ENCODE measurements at regions not wholly inside any gene's neighbourhood (a gene's known extent, or its start where the extent isn't known, plus 50 kb on each side); places are given as distances from the start of the nearest gene placed in this dataset.
"Not testable (repeated sequence)": the region's sequence is repeated elsewhere in the genome, so short reads cannot be mapped to it uniquely, and the experiment has no call there.

- DNase-seq (ENCODE audit: low read depth): no peak
Measured at GRCh38 chr3:88408935-88409334, 259.2 kb downstream of the C3orf38 start.

GRCh38 chr3:88410259-88410658 is 260.5 kb downstream of the C3orf38 start:
- no peak for DNase-seq (ENCODE audit: low read depth)

DNA sequence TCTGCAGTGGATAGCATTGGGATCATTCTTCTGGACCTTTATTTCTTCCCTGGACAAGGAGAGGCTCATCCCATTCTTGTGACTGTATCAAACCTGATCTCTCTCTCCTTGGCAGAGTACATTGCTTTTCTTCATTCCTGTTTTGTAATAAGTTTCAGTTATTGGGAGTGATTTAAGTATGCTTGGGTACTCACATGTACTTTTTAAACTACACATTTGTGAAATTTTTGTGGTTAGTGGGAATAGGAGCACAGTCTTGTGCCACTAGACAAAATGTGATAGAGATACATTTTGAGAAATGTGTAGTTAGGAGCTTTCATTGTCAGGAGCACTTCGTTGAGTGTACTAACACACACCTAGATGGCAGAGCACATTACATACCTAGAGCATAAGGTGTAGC is 262.6 kb downstream of the C3orf38 start:
- no peak for DNase-seq (ENCODE audit: low read depth)

DNA sequence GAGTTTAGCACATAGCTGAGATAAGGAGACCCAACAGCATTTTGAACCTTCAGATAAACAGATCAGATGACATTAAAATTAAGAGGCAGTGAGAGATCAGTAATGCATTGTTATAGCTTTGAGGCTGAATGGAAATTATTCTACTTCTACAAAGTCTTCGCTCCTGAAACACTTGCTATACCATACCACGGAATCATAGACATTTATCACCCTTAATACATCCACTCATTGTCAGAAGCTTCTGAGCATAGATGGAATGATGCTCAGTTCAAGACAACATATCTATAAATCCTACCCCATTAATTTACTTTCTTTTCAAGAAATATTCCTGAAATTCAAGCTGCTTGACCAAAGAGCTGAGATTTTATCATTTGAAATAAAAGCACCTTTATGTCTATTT is 266.7 kb downstream of the C3orf38 start:
- DNase-seq (ENCODE audit: low read depth): no peak

DNA sequence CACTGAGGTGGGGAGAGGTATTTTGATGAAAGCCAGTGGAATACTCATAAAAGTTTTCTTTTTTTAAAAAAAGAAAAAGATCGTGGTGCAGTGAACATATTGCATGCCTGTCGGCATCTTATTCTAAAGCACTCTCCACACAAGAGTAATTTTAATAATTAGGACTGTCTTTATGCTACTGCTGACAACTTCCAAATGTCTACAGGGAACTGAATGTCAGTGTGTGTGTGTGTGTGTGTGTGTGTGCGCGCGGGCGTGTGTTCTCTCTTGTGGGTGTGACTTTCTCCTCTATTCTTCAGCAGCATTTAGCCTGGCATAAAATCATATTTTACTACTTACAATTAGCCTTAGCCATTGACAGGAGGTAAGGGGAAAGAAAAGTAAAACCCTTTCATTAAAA is 268.5 kb downstream of the C3orf38 start:
- no peak for DNase-seq (ENCODE audit: low read depth)

- no peak for DNase-seq (ENCODE audit: low read depth)
Measured at GRCh38 chr3:88433568-88433967, 283.8 kb downstream of the C3orf38 start.

GRCh38 chr3:88434001-88434400 is 284.2 kb downstream of the C3orf38 start:
- DNase-seq (ENCODE audit: low read depth): no peak

DNA sequence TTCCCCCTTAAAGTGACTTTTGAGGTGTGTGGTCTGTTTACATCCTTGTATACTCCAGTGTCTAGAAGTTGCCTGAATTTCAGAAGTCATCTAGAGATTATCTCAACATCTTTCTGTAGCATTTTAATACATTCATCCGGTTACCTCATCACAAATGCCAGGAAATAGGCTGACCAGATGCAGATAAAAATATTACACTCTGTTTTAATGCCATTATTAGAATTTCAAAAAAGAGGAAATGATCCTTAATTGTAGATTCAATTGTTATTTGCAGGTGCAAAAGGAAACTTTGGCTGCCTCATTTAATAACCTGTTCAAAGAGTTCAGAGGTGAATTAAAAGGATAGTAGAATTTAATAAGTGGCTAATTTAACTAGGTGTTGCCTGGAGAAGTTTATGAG is 290.9 kb downstream of the C3orf38 start:
- DNase-seq (ENCODE audit: low read depth): no peak

- DNase-seq (ENCODE audit: low read depth): no peak
Measured at GRCh38 chr3:88443066-88443465, 293.3 kb downstream of the C3orf38 start.

GRCh38 chr3:88444251-88444650 is 294.5 kb downstream of the C3orf38 start:
- DNase-seq (ENCODE audit: low read depth): no peak

GRCh38 chr3:88452228-88452627 is 302.5 kb downstream of the C3orf38 start:
- no peak for DNase-seq (ENCODE audit: low read depth)

DNA sequence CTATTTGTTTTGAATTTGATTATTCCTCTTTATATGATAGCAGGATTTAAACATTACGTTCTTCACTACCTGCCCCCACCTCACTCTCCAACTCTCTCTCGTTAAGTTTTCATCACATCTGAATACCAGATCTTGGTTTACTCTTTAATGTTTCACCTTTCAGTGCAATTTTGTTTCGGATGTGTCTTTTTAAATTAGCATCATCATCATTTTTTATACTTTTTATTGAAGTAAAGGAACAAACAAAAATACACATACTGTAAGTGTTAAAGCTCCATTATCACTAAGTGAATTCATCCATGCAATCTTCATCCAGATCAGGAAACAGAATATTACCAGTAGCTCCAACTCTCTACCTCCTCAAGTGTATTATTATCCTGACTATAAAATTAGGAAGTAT is 310.6 kb downstream of the C3orf38 start:
- no peak for DNase-seq (ENCODE audit: low read depth)

DNA sequence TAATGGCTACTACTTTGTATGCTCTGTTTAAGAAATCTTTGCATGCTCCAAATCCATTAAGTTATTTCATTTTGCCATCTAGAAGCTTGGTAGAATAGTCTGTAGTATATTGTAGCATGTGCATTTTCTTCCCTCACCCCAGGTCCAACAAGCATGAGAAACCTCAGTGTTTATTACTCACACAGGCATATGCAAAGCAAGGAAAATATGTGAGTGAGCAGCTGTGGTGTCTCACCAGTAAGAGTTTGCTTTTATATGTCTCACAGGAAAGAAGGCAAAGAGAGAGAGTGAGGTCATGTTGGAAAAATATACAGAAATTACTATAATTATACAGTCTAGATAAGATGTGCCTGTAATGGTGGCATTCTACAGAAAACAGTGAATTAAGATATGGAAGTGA is 312.5 kb downstream of the C3orf38 start:
- no peak for DNase-seq (ENCODE audit: low read depth)

- DNase-seq (ENCODE audit: low read depth): no peak
Measured at GRCh38 chr3:88467191-88467590, 317.4 kb downstream of the C3orf38 start.

DNA sequence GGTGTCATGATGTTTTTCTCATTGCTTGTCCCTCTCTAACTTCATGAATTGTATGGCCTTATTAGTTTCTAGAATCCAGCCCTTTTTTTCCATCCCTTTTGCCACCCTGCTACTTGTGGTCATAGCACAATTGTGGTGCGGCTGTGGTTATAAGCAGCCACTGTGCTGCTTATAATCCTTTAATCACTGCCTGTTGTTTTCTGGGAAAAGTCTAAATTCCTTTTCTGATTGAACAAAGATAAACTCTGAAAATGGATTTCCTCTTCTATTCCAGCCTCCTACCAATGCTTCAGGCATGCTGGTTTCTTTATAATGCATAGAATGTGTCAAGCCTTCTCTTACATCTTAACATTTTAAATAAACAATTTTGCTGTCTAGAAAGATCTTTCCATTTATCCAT is 319.5 kb downstream of the C3orf38 start:
- no peak for DNase-seq (ENCODE audit: low read depth)

GRCh38 chr3:88478460-88478859 is 328.7 kb downstream of the C3orf38 start:
- no peak for DNase-seq (ENCODE audit: low read depth)

GRCh38 chr3:88480822-88481221 is 331.1 kb downstream of the C3orf38 start:
- no peak for DNase-seq (ENCODE audit: low read depth)

DNA sequence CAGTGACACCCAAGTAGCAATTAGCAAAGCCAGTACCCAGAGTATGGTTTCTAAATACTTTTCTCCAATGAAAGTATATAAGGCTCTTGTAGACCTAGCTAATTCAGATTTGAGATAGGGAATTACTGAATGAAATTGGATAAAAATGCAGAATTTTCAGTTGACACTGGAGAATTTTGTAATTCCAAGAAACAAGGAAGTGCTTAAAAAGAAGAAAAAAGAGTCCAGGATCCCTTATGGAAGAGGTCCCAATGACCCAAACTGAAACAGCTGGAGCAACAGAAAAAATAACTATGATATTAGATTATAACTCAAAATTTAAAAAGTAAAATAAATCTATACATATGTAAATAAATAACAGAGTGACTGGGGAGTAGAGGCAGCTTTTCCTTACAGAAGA is 335.2 kb downstream of the C3orf38 start:
- no peak for DNase-seq (ENCODE audit: low read depth)

GRCh38 chr3:88508818-88509217 is 359.1 kb downstream of the C3orf38 start:
- DNase-seq (ENCODE audit: low read depth): not testable (repeated sequence)

GRCh38 chr3:88509582-88509981 is 359.8 kb downstream of the C3orf38 start:
- no peak for DNase-seq (ENCODE audit: low read depth)

DNA sequence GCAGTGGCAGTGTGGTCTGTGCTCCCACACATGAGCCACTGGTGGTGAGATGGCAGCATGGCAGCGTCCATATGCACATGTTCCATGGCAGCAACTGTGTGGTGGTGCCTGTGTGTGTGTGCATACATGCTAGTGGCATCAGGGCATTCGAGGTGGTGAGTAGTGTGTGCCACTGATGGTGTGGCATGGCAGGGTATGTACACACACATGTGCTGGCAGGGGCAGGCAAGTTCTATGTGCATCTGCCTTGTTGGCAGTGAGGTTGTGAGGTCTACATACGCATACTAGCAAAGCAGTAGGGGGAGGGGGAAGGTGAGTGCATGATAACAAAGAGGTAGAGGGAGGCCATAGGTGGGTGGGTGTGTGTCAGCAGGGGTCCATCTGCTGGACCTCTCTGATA is 378.7 kb downstream of the C3orf38 start:
- DNase-seq (ENCODE audit: low read depth): no peak

- no peak for DNase-seq (ENCODE audit: low read depth)
Measured at GRCh38 chr3:88534534-88534933, 384.8 kb downstream of the C3orf38 start.

- no peak for DNase-seq (ENCODE audit: low read depth)
Measured at GRCh38 chr3:88535563-88535962, 385.8 kb downstream of the C3orf38 start.

DNA sequence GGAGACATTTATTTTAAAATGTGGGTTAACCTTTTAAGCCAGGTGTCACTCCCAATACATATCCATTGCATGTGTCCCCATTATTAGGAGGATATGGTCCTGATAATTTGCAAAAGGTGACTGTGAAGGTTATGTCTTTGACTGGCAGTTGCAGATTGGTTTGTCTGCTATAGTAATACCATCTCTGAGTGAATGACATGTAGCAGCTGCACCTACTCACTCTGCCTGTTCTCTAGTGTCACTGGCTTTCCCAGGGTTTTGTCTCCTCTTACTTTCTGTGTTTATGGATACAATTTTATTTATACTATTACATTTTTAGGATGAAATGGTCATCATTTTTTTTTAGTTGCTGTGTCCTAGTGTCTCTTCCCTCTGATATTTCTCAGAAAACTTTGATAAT is 393.2 kb downstream of the C3orf38 start:
- no peak for DNase-seq (ENCODE audit: low read depth)

GRCh38 chr3:88572450-88572849 is 422.7 kb downstream of the C3orf38 start:
- no peak for DNase-seq (ENCODE audit: low read depth)

Measured in ELR (cell line).